ENCODE measurements at regions not wholly inside any gene's neighbourhood (a gene's known extent, or its start where the extent isn't known, plus 50 kb on each side); places are given as distances from the start of the nearest gene placed in this dataset.

DNA sequence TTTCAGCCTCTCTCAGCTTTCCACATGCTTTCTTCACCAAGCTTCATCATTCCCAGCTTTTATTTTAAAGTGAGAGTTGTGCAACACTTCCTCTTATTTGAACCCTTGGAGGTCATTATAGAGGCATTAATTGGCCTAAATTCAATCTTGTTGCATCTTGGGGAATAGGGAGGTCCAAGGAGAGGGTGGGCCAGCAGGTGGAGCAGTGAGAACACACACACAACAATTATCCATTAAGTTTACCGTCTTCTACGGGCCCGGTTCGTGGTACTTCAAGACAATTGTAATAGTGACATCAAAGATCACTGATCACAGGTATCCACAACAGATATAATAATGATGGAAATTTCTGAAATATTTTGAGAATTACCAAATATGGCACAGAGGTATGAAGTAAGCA lies 457.2 kb upstream of the SMIM21 start (continued):
- TF ChIP-seq, protein P1, sequence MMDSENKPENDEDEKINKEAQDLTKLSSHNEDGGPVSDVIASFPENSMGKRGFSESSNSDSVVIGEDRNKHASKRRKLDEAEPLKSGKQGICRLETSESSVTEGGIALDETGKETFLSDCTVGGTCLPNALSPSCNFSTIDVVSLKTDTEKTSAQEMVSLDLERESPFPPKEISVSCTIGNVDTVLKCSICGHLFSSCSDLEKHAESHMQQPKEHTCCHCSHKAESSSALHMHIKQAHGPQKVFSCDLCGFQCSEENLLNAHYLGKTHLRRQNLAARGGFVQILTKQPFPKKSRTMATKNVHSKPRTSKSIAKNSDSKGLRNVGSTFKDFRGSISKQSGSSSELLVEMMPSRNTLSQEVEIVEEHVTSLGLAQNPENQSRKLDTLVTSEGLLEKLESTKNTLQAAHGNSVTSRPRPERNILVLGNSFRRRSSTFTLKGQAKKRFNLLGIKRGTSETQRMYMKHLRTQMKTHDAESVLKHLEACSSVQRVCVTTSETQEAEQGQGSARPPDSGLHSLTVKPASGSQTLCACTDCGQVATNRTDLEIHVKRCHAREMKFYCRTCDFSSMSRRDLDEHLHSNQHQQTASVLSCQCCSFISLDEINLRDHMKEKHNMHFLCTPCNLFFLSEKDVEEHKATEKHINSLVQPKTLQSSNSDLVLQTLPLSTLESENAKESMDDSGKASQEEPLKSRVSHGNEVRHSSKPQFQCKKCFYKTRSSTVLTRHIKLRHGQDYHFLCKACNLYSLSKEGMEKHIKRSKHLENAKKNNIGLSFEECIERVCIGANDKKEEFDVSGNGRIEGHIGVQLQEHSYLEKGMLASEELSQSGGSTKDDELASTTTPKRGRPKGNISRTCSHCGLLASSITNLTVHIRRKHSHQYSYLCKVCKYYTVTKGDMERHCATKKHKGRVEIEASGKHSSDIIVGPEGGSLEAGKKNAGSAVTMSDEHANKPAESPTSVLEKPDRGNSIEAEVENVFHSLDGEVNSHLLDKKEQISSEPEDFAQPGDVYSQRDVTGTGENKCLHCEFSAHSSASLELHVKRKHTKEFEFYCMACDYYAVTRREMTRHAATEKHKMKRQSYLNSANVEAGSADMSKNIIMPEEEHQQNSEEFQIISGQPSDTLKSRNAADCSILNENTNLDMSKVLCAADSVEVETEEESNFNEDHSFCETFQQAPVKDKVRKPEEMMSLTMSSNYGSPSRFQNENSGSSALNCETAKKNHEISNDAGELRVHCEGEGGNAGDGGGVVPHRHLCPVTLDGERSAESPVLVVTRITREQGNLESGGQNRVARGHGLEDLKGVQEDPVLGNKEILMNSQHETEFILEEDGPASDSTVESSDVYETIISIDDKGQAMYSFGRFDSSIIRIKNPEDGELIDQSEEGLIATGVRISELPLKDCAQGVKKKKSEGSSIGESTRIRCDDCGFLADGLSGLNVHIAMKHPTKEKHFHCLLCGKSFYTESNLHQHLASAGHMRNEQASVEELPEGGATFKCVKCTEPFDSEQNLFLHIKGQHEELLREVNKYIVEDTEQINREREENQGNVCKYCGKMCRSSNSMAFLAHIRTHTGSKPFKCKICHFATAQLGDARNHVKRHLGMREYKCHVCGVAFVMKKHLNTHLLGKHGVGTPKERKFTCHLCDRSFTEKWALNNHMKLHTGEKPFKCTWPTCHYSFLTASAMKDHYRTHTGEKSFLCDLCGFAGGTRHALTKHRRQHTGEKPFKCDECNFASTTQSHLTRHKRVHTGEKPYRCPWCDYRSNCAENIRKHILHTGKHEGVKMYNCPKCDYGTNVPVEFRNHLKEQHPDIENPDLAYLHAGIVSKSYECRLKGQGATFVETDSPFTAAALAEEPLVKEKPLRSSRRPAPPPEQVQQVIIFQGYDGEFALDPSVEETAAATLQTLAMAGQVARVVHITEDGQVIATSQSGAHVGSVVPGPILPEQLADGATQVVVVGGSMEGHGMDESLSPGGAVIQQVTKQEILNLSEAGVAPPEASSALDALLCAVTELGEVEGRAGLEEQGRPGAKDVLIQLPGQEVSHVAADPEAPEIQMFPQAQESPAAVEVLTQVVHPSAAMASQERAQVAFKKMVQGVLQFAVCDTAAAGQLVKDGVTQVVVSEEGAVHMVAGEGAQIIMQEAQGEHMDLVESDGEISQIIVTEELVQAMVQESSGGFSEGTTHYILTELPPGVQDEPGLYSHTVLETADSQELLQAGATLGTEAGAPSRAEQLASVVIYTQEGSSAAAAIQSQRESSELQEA (IDR thresholded peaks at IDR 0.05; ENCODE audit: low read depth) = no peak
- no peak for TF ChIP-seq RNF219 (CRISPR knock-in tag; IDR thresholded peaks at IDR 0.05)
- no peak for TF ChIP-seq RAD51 (IDR thresholded peaks at IDR 0.05; ENCODE audit: borderline replicate concordance, low read depth)
- no peak for TF ChIP-seq SMAD3 (CRISPR knock-in tag; conservative IDR thresholded peaks at IDR 0.05)

Measured in K562 (cell line).